Thoracic aorta (tissue), 2 donors: ENCODE measurements at regions not wholly inside any gene's neighbourhood (a gene's known extent, or its start where the extent isn't known, plus 50 kb on each side); places are given as distances from the start of the nearest gene placed in this dataset.
A peak's percentile ranks its signal among the peaks of the same experiment; 100 is the strongest.

Experiments used
- ATAC-seq: fragments of 150-250 bp; one replicate; pipeline ENCODE4 v1.8.0; 2017; ENCODE audit warnings: low read depth; ENCODE audit not compliant: insufficient number of reproducible peaks, low FRiP score
- DNase-seq: peaks from one replicate; pipeline ENCODE4 v3.0.0-alpha.2; 2020; ENCODE audit warnings: low spot score
- H3K27ac ChIP-seq, 2 donors: fragments of 200-600 bp; sonication (generic); 1 replicate in 1 of 2; 2 replicates in 1 of 2; pipeline ENCODE4 v1.5.1; 2016; ENCODE audit warnings: mild to moderate bottlenecking in 2 of 2, moderate library complexity in 2 of 2
- H3K27me3 ChIP-seq: fragments of 200-600 bp; sonication (generic); replicated peaks from 2 replicates; pipeline ENCODE4 v1.6.0; 2016; ENCODE audit warnings: mild to moderate bottlenecking; ENCODE audit not compliant: insufficient read depth
- H3K36me3 ChIP-seq: fragments of 200-600 bp; sonication (generic); one replicate; pipeline ENCODE4 v1.5.1; 2016
- H3K4me1 ChIP-seq, 2 donors: fragments of 200-600 bp; sonication (generic); 1 replicate in 1 of 2; 2 replicates in 1 of 2; pipeline versions ENCODE4 v1.5.1 to v1.6.0; 2016; ENCODE audit warnings: low read depth in 2 of 2, mild to moderate bottlenecking in 1 of 2; ENCODE audit not compliant: control insufficient read depth in 1 of 2
- H3K4me3 ChIP-seq: fragments of 200-600 bp; sonication (generic); 2 replicates; pipeline ENCODE4 v1.5.1; 2016; ENCODE audit warnings: mild to moderate bottlenecking
- H3K9me3 ChIP-seq: fragments of 200-600 bp; sonication (generic); 2 replicates; pipeline ENCODE4 v1.5.1; 2016
- TF ChIP-seq, protein P1 (sequence below): fragments of 200-600 bp; sonication (generic); IDR thresholded peaks from one replicate; pipeline ENCODE4 v1.5.1; 2019; ENCODE audit warnings: antibody characterized with exemption

DNA sequence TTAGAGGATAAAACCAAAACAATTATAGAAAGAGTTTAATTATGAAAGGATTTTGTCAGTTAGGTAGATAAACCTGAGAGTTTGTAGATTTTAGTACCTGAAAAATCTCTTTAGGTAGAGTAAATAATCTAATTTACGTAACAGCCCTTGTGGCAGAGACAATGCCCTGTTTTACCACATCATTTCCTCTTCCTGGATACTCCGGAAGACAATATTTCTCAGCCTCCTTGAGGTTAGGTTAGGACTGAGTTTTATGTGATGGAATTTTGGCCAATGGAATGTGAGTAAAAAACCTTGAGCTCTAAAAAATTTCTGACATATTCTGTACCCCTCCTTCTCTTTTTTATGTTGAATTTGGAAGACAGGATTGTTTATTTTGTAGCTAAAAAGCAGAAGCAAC is 50.7 kb upstream of the TPRG1 start:
- TF ChIP-seq, protein P1, sequence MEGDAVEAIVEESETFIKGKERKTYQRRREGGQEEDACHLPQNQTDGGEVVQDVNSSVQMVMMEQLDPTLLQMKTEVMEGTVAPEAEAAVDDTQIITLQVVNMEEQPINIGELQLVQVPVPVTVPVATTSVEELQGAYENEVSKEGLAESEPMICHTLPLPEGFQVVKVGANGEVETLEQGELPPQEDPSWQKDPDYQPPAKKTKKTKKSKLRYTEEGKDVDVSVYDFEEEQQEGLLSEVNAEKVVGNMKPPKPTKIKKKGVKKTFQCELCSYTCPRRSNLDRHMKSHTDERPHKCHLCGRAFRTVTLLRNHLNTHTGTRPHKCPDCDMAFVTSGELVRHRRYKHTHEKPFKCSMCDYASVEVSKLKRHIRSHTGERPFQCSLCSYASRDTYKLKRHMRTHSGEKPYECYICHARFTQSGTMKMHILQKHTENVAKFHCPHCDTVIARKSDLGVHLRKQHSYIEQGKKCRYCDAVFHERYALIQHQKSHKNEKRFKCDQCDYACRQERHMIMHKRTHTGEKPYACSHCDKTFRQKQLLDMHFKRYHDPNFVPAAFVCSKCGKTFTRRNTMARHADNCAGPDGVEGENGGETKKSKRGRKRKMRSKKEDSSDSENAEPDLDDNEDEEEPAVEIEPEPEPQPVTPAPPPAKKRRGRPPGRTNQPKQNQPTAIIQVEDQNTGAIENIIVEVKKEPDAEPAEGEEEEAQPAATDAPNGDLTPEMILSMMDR: no peak
- H3K27ac ChIP-seq: peak overlapping the region in 1 of 2 donors; percentile 34
- no peak for ATAC-seq

More for the DNA sequence above, 50.7 kb upstream of the TPRG1 start:
- Histone ChIP-seq H3K27me3 (no peaks in the 10 kb centered on the region), H3K4me1 (peaks cover 10 to 38% of the 10 kb centered on the region in 2 donors), H3K36me3 (no peaks in the 10 kb centered on the region), H3K9me3 (no peaks in the 10 kb centered on the region), H3K4me3 (no peak overlapping the region)
- no peak for DNase-seq
